ENCODE measurements at regions not wholly inside any gene's neighbourhood (a gene's known extent, or its start where the extent isn't known, plus 50 kb on each side); places are given as distances from the start of the nearest gene placed in this dataset.

DNA sequence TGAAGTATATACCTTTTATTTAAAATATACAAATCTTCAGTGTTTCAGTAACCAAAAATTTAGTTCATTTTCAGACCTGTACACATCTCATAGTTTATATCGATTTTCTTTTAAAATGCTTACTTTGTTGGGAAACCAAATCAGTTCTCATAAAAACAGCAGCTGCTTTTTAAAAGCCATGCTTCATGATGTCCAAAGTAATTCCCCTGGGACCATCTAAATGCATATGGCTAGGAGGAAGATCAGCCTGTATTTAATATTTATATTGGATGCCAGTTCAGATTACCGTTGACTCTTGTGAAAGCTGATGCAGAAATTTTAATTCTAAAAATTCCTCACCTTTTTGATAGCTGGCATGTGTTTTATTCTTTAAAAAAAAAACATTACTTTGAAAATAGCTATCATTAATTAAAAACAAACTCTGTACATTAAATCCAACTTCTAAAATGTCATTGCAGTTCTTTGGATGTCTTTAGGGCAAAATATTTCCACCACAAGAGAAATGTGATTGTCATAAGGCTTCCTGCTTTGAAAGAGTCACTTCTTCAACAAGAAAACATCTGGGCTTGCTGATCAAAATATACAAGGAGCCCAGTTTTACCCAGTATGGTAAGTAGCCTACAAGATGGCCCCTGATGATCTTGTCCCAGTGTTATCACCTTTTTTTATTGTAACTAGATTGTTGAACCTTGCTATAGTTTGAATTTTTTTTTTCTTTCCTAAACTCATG, 1242.9 kb upstream of the CDH6 start:
- Histone ChIP-seq H3K4me1 (no peaks in the 10 kb centered on the region), H3K4me3 (no peak overlapping the region), H3K27ac (no peak overlapping the region), H3K36me3 (no peaks in the 10 kb centered on the region), H3K27me3 (no peaks in the 10 kb centered on the region), H3K9me3 (no peaks in the 10 kb centered on the region)
- intact Hi-C loops (cut with DNase I): no loop called here
- no peak for DNase-seq (ENCODE audit: extremely low spot score in 2 of 2)
- no peak for TF ChIP-seq POLR2A (IDR thresholded peaks at IDR 0.05)
- no peak for TF ChIP-seq POLR2AphosphoS5 (IDR thresholded peaks at IDR 0.05; ENCODE audit: insufficient read depth in 1 of 2, low read depth in 1 of 2)
- TF ChIP-seq, protein P1, sequence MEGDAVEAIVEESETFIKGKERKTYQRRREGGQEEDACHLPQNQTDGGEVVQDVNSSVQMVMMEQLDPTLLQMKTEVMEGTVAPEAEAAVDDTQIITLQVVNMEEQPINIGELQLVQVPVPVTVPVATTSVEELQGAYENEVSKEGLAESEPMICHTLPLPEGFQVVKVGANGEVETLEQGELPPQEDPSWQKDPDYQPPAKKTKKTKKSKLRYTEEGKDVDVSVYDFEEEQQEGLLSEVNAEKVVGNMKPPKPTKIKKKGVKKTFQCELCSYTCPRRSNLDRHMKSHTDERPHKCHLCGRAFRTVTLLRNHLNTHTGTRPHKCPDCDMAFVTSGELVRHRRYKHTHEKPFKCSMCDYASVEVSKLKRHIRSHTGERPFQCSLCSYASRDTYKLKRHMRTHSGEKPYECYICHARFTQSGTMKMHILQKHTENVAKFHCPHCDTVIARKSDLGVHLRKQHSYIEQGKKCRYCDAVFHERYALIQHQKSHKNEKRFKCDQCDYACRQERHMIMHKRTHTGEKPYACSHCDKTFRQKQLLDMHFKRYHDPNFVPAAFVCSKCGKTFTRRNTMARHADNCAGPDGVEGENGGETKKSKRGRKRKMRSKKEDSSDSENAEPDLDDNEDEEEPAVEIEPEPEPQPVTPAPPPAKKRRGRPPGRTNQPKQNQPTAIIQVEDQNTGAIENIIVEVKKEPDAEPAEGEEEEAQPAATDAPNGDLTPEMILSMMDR (IDR thresholded peaks at IDR 0.05): no peak

DNA sequence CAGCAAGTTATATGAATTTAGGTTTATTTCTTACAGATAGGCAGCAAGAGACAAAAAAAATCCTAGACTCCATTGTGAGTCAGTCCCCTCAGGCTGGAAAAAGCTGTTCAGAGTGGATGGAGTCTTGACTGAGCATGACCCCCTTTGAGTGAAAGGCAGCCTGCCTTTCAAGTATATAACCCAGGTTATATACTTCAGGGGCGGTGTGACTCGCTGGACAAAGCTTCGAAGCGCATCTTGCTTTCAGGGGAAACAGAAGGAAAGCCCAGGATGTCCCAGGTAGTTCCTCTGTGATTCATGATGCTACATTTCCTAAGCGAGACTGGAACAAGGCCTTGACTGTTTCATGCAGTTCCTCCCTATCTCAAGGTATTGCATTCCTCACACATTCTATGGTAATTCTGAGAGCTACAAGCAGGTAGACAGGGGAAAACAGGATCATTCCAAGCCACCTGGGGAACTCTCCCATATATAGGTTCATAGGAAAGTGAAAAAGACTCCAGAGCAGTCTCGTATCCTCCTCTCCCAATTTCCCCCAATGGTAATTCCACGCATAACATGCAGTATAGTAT, 1244.1 kb upstream of the CDH6 start:
- H3K27ac ChIP-seq: no peak overlapping the region
- intact Hi-C loops (cut with DNase I): no loop called here
- DNase-seq (ENCODE audit: extremely low spot score in 2 of 2): no peak
- no peaks in the 10 kb centered on the region for H3K36me3 ChIP-seq
- H3K27me3 ChIP-seq: no peaks in the 10 kb centered on the region
- no peak overlapping the region for H3K4me3 ChIP-seq
- H3K9me3 ChIP-seq: no peaks in the 10 kb centered on the region
- TF ChIP-seq POLR2AphosphoS5 (IDR thresholded peaks at IDR 0.05; ENCODE audit: insufficient read depth in 1 of 2, low read depth in 1 of 2) (no peak), POLR2A (IDR thresholded peaks at IDR 0.05) (no peak)
- TF ChIP-seq, protein P1 (IDR thresholded peaks at IDR 0.05): no peak
- no peaks in the 10 kb centered on the region for H3K4me1 ChIP-seq

DNA sequence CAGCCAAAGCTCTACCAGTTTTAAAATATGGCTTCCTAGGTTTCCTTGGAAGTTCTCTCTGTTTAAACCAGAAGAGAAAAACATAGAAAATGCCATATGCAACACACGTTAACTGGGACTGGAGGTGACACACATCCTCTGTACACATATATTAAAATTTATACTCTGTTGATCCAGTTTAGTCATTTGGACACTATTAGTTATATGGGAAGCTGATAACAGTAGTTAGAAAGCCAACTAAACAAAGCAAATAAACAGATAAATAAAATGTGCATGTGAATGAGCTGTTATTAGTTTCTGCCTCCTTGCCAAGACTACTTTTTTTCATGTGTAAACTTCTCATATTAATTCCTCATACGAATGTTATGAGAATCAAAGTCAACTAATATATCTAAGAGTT, 1249.2 kb upstream of the CDH6 start:
- no peak for DNase-seq (ENCODE audit: extremely low spot score in 2 of 2)
- no peaks in the 10 kb centered on the region for H3K9me3 ChIP-seq
- no peak overlapping the region for H3K4me3 ChIP-seq
- no peak overlapping the region for H3K27ac ChIP-seq
- intact Hi-C loops (cut with DNase I): no loop called here
- TF ChIP-seq, protein P1 (IDR thresholded peaks at IDR 0.05): no peak
- no peak for TF ChIP-seq POLR2AphosphoS5 (IDR thresholded peaks at IDR 0.05; ENCODE audit: insufficient read depth in 1 of 2, low read depth in 1 of 2)
- H3K36me3 ChIP-seq: no peaks in the 10 kb centered on the region
- H3K4me1 ChIP-seq: no peaks in the 10 kb centered on the region
- no peaks in the 10 kb centered on the region for H3K27me3 ChIP-seq

DNA sequence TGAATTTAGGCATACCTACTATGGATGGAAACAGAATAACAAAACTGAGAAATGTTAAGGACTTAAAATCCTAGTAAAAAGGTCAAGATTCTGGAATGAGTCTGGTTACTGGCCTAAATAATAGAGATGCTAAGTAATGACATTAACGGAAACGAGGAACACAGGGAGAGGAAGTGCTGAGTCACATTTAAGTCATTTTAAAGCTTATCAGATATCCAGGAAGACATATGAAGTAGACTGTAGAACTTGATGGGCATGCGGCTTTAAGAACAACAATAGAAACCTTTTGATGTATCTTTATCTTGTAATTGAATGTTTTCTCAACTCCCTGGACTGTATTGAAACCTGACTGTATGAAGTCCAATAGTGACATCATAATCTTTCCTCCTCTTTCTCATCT, 1251.4 kb upstream of the CDH6 start:
- H3K4me3 ChIP-seq: no peak overlapping the region
- H3K27ac ChIP-seq: no peak overlapping the region
- H3K36me3 ChIP-seq: no peaks in the 10 kb centered on the region
- intact Hi-C loops (cut with DNase I): no loop called here
- TF ChIP-seq POLR2AphosphoS5 (IDR thresholded peaks at IDR 0.05; ENCODE audit: insufficient read depth in 1 of 2, low read depth in 1 of 2): no peak
- no peak for TF ChIP-seq POLR2A (IDR thresholded peaks at IDR 0.05)
- TF ChIP-seq, protein P1 (IDR thresholded peaks at IDR 0.05): no peak
- no peaks in the 10 kb centered on the region for H3K9me3 ChIP-seq
- DNase-seq (ENCODE audit: extremely low spot score in 2 of 2): no peak
- no peaks in the 10 kb centered on the region for H3K4me1 ChIP-seq
- no peaks in the 10 kb centered on the region for H3K27me3 ChIP-seq

DNA sequence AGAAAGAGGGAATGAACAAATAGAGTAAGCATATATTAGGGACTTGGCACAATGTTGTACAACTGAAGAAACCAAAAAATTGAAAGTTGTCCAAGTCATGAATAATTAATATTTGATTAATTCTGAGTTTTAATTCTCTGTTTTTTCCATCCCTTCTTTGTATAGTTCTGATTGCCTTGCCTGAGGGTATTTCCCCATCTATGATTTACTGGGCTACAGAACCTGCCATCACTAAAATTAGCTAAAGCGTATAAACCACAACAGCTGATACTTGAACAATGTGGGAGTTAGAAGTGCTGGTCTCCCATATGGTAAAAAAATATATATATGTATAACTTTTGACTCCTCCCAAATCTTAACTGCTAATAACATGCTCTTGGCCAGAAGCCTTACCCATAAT, 1253.5 kb upstream of the CDH6 start:
- Histone ChIP-seq H3K27ac (no peak overlapping the region), H3K4me1 (no peaks in the 10 kb centered on the region), H3K9me3 (no peaks in the 10 kb centered on the region), H3K36me3 (no peaks in the 10 kb centered on the region), H3K27me3 (no peaks in the 10 kb centered on the region), H3K4me3 (no peak overlapping the region)
- no peak for DNase-seq (ENCODE audit: extremely low spot score in 2 of 2)
- TF ChIP-seq POLR2A (IDR thresholded peaks at IDR 0.05) (no peak), POLR2AphosphoS5 (IDR thresholded peaks at IDR 0.05; ENCODE audit: insufficient read depth in 1 of 2, low read depth in 1 of 2) (no peak)
- TF ChIP-seq, protein P1 (IDR thresholded peaks at IDR 0.05): no peak
- intact Hi-C loops (cut with DNase I): no loop called here
